ENCODE measurements at regions not wholly inside any gene's neighbourhood (a gene's known extent, or its start where the extent isn't known, plus 50 kb on each side); places are given as distances from the start of the nearest gene placed in this dataset.

GRCh38 chr1:68324316-68324715, 92.0 kb upstream of the WLS start:
- no peak overlapping the region for H3K27ac Mint-ChIP-seq
- no peaks in the 10 kb centered on the region for H3K27me3 Mint-ChIP-seq
- ATAC-seq (no peak), DNase-seq (ENCODE audit: low spot score) (no peak)
- H3K9me3 Mint-ChIP-seq, result peaks cover 7% of the 10 kb centered on the region
- H3K4me3 Mint-ChIP-seq, result no peak overlapping the region
- H3K36me3 Mint-ChIP-seq, result no peaks in the 10 kb centered on the region
- no peaks in the 10 kb centered on the region for H3K4me1 Mint-ChIP-seq (ENCODE audit: low read depth in 2 of 2)

- no peak for DNase-seq (ENCODE audit: low spot score)
- H3K27me3 Mint-ChIP-seq, result no peaks in the 10 kb centered on the region
- no peak overlapping the region for H3K4me3 Mint-ChIP-seq
- no peak for ATAC-seq
- peaks cover 7% of the 10 kb centered on the region for H3K9me3 Mint-ChIP-seq
- H3K27ac Mint-ChIP-seq, result no peak overlapping the region
- H3K36me3 Mint-ChIP-seq, result no peaks in the 10 kb centered on the region
- H3K4me1 Mint-ChIP-seq (ENCODE audit: low read depth in 2 of 2), result no peaks in the 10 kb centered on the region
These were observed 90.7 kb upstream of the WLS start for GRCh38 chr1:68322837-68323687.

GRCh38 chr1:68322096-68322495, 89.8 kb upstream of the WLS start:
- no peak for ATAC-seq
- no peaks in the 10 kb centered on the region for H3K4me1 Mint-ChIP-seq (ENCODE audit: low read depth in 2 of 2)

GRCh38 chr1:68321084-68321685, 88.9 kb upstream of the WLS start:
- ATAC-seq (no peak), DNase-seq (ENCODE audit: low spot score) (no peak)
- Mint-ChIP-seq H3K27ac (no peak overlapping the region), H3K4me1 (ENCODE audit: low read depth in 2 of 2) (no peaks in the 10 kb centered on the region), H3K36me3 (no peaks in the 10 kb centered on the region), H3K9me3 (peaks cover 7% of the 10 kb centered on the region), H3K27me3 (no peaks in the 10 kb centered on the region), H3K4me3 (no peak overlapping the region)

More at GRCh38 chr1:68322096-68322495, 89.8 kb upstream of the WLS start:
- Mint-ChIP-seq H3K27me3 (no peaks in the 10 kb centered on the region), H3K27ac (no peak overlapping the region), H3K9me3 (peaks cover 7% of the 10 kb centered on the region), H3K4me3 (no peak overlapping the region), H3K36me3 (no peaks in the 10 kb centered on the region)
- no peak for DNase-seq (ENCODE audit: low spot score)

GRCh38 chr1:68320349-68320748, 88.0 kb upstream of the WLS start:
- no peak for DNase-seq (ENCODE audit: low spot score)
- no peaks in the 10 kb centered on the region for H3K27me3 Mint-ChIP-seq
- H3K36me3 Mint-ChIP-seq, result no peaks in the 10 kb centered on the region
- H3K27ac Mint-ChIP-seq, result no peak overlapping the region
- no peak for ATAC-seq
- H3K4me3 Mint-ChIP-seq, result no peak overlapping the region
- peaks cover 3% of the 10 kb centered on the region for H3K9me3 Mint-ChIP-seq
- no peaks in the 10 kb centered on the region for H3K4me1 Mint-ChIP-seq (ENCODE audit: low read depth in 2 of 2)

GRCh38 chr1:68319907-68320306, 87.6 kb upstream of the WLS start:
- Mint-ChIP-seq H3K36me3 (no peaks in the 10 kb centered on the region), H3K9me3 (no peaks in the 10 kb centered on the region), H3K4me3 (no peak overlapping the region), H3K27ac (no peak overlapping the region), H3K27me3 (no peaks in the 10 kb centered on the region), H3K4me1 (ENCODE audit: low read depth in 2 of 2) (no peaks in the 10 kb centered on the region)
- ATAC-seq (no peak), DNase-seq (ENCODE audit: low spot score) (no peak)

- DNase-seq (ENCODE audit: low spot score) (no peak), ATAC-seq (no peak)
- Mint-ChIP-seq H3K4me3 (no peak overlapping the region), H3K9me3 (no peaks in the 10 kb centered on the region), H3K27me3 (no peaks in the 10 kb centered on the region), H3K27ac (no peak overlapping the region), H3K4me1 (ENCODE audit: low read depth in 2 of 2) (no peaks in the 10 kb centered on the region), H3K36me3 (no peaks in the 10 kb centered on the region)
These were observed 85.2 kb upstream of the WLS start for GRCh38 chr1:68317543-68317942.

- Mint-ChIP-seq H3K27ac (no peak overlapping the region), H3K4me3 (no peak overlapping the region), H3K4me1 (ENCODE audit: low read depth in 2 of 2) (no peaks in the 10 kb centered on the region), H3K36me3 (no peaks in the 10 kb centered on the region), H3K9me3 (no peaks in the 10 kb centered on the region), H3K27me3 (no peaks in the 10 kb centered on the region)
- DNase-seq (ENCODE audit: low spot score) (no peak), ATAC-seq (no peak)
These were observed 81.9 kb upstream of the WLS start for GRCh38 chr1:68314151-68314780.

- no peak for ATAC-seq
- no peaks in the 10 kb centered on the region for H3K4me1 Mint-ChIP-seq (ENCODE audit: low read depth in 2 of 2)
These were observed 81.4 kb upstream of the WLS start for GRCh38 chr1:68313735-68314134.

GRCh38 chr1:68308034-68308433, 75.7 kb upstream of the WLS start:
- Mint-ChIP-seq H3K4me1 (ENCODE audit: low read depth in 2 of 2) (no peaks in the 10 kb centered on the region), H3K9me3 (no peaks in the 10 kb centered on the region), H3K27me3 (no peaks in the 10 kb centered on the region), H3K27ac (no peak overlapping the region), H3K36me3 (no peaks in the 10 kb centered on the region), H3K4me3 (no peak overlapping the region)
- DNase-seq (ENCODE audit: low spot score), result no peak
- no peak for ATAC-seq

More at GRCh38 chr1:68313735-68314134, 81.4 kb upstream of the WLS start:
- no peak overlapping the region for H3K27ac Mint-ChIP-seq
- H3K36me3 Mint-ChIP-seq, result no peaks in the 10 kb centered on the region
- no peaks in the 10 kb centered on the region for H3K9me3 Mint-ChIP-seq
- H3K4me3 Mint-ChIP-seq, result no peak overlapping the region
- DNase-seq (ENCODE audit: low spot score), result no peak
- no peaks in the 10 kb centered on the region for H3K27me3 Mint-ChIP-seq

GRCh38 chr1:68307378-68307787, 75.1 kb upstream of the WLS start:
- H3K9me3 Mint-ChIP-seq, result no peaks in the 10 kb centered on the region
- DNase-seq (ENCODE audit: low spot score) (no peak), ATAC-seq (no peak)
- H3K27me3 Mint-ChIP-seq, result no peaks in the 10 kb centered on the region
- H3K4me1 Mint-ChIP-seq (ENCODE audit: low read depth in 2 of 2), result no peaks in the 10 kb centered on the region
- H3K27ac Mint-ChIP-seq, result no peak overlapping the region
- no peaks in the 10 kb centered on the region for H3K36me3 Mint-ChIP-seq
- H3K4me3 Mint-ChIP-seq, result no peak overlapping the region

GRCh38 chr1:68301471-68302001, 69.2 kb upstream of the WLS start:
- Mint-ChIP-seq H3K4me3 (no peak overlapping the region), H3K36me3 (no peaks in the 10 kb centered on the region), H3K27me3 (no peaks in the 10 kb centered on the region), H3K4me1 (ENCODE audit: low read depth in 2 of 2) (no peaks in the 10 kb centered on the region), H3K9me3 (peaks cover 8% of the 10 kb centered on the region), H3K27ac (no peak overlapping the region)
- ATAC-seq (no peak), DNase-seq (ENCODE audit: low spot score) (no peak)

- peaks cover 0 to 2% of the 10 kb centered on the region in 2 donors for H3K27me3 Mint-ChIP-seq
- no peak overlapping the region for H3K27ac Mint-ChIP-seq
- DNase-seq (ENCODE audit: low spot score) (no peak), ATAC-seq (no peak)
- H3K36me3 Mint-ChIP-seq, result no peaks in the 10 kb centered on the region
- no peaks in the 10 kb centered on the region for H3K4me1 Mint-ChIP-seq (ENCODE audit: low read depth in 2 of 2)
- H3K4me3 Mint-ChIP-seq, result no peak overlapping the region
- H3K9me3 Mint-ChIP-seq, result peaks cover 5% of the 10 kb centered on the region
These were observed 62.2 kb upstream of the WLS start for GRCh38 chr1:68294367-68295066.
